HG03039 (cell line): ENCODE measurements at regions not wholly inside any gene's neighbourhood (a gene's known extent, or its start where the extent isn't known, plus 50 kb on each side); places are given as distances from the start of the nearest gene placed in this dataset.

Experiments
- ATAC-seq: cut with Tn5 transposase; IDR thresholded peaks from one replicate; pipeline ENCODE4 v1.9.1; 2021; ENCODE audit warnings: mild to moderate bottlenecking, moderate library complexity; ENCODE audit not compliant: unreplicated experiment

DNA sequence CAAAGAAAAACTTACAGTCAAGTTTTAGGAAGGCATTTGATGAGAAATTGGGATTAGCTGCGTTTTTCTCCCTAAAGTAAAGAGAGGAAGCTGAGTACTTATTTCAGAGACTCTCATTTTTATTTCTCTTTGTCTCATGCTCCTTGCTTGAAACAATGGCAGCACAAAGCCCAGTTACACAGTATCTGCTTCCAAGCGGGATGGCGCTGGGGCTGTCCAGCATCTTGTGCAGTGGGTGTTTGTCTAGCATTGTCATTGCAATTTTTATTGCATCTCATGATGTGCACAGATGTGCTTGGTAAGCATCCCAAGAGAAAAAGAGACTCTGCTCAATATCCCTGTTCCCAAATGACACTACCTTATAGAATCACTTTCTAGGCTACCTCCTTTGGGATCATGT is 102.8 kb upstream of the ZNF521 start:
- ATAC-seq, result no peak

GRCh38 chr18:25454270-25454659 is 102.3 kb upstream of the ZNF521 start:
- no peak for ATAC-seq

GRCh38 chr18:25453556-25454269 is 101.7 kb upstream of the ZNF521 start:
- no peak for ATAC-seq

- no peak for ATAC-seq
These were observed 99.2 kb upstream of the ZNF521 start for GRCh38 chr18:25451077-25451658.

DNA sequence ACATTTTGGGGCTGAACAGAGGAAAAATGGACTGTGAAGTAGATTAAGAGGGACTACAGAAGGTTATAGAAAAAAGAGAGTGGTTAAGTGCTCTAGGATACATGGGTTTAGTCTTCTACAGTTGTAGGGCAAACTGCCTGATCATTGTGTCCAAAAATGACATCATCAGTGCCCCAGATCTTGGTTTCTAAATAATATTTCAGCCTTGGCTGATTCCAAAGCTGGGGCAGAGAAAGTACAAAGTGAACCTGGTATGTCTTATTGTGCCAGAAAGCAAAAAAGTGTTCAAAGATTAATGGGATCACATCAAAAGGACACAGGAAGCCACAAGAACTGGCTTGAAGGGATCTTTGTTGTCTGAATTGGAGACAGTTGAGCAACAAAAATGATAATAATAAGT is 97.1 kb upstream of the ZNF521 start:
- ATAC-seq, result no peak

GRCh38 chr18:25446972-25447371 is 95.0 kb upstream of the ZNF521 start:
- no peak for ATAC-seq

GRCh38 chr18:25445430-25445829 is 93.5 kb upstream of the ZNF521 start:
- ATAC-seq, result no peak

DNA sequence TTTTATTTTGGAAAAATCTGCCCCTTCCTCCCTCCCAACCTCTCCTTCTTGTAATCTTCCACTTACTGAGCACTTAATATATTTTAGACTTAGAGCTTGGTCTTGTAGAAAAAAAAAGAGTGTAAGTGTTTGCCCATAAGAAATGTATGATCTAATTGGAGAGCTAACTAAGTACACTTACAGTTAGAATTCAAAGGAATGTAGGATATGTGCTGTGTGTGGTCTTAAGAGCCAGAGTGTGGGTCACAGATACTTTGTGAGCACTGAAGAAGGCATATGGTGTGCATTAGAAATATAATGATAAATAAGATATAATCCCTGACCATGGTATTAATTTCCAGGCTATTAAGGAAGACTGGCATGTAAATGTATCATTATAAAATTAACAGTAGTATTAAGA is 91.8 kb upstream of the ZNF521 start:
- no peak for ATAC-seq

- ATAC-seq, result no peak
These were observed 83.3 kb upstream of the ZNF521 start for GRCh38 chr18:25435149-25435782.

- ATAC-seq, result no peak
These were observed 82.8 kb upstream of the ZNF521 start for GRCh38 chr18:25434745-25435144.

DNA sequence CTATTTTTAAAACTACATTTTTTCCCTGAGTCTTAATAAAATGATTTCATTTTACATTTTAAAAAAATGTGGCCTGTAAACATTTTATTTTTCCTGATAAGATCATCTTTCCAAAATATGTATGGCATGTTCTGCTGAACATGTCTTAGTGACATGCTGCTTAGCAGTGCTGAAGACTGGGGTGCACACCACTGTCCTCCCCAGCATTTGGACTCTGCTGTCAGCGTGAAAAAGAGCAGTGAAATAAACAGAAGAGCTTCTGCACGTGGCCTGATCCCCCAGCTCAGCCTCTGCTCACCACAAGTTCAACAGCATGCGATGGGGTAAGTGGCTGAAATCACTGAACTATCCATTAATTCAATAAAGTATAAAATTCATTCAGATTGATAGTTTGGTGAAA is 81.6 kb upstream of the ZNF521 start:
- ATAC-seq, result no peak

GRCh38 chr18:25425024-25425423 is 73.1 kb upstream of the ZNF521 start:
- ATAC-seq, result no peak

DNA sequence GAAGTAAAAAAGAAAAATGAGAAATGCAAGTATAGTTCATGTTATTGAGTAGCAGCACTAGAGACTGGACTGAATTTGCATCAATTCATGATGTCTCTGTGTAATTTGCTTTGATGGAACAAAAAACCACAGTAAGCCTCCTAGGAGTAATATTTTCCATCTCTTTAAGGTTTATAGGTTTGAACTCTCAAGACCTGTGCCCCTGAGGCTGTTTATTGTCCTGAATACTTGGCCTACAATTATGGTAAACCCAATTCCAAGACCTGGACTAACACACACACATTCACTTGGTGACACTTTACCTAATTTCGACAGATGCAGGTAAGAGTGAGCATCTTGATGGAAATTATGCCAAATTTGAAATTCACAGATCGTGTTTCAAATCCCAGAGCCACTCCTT is 71.8 kb upstream of the ZNF521 start:
- ATAC-seq, result no peak

GRCh38 chr18:25423267-25423666 is 71.3 kb upstream of the ZNF521 start:
- no peak for ATAC-seq

DNA sequence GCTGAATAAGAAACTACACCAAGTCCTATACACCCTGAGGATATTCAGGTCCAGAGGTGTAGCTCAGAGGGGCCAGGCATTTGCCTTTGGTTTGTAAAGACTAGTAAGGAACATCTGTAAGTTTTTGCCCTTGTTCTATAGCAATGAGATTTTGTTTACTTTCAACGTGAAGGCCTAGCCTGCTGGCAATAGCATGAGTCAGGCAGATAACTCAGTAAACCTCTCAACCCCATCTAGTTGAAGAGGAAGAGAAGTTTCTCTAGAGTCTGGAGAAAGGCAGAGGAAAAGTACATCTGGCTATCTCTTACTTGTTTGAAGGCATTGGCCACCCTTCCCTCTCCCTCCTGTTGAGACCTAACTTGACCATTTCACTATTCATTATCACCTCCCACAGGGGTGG is 70.3 kb upstream of the ZNF521 start:
- ATAC-seq, result no peak

DNA sequence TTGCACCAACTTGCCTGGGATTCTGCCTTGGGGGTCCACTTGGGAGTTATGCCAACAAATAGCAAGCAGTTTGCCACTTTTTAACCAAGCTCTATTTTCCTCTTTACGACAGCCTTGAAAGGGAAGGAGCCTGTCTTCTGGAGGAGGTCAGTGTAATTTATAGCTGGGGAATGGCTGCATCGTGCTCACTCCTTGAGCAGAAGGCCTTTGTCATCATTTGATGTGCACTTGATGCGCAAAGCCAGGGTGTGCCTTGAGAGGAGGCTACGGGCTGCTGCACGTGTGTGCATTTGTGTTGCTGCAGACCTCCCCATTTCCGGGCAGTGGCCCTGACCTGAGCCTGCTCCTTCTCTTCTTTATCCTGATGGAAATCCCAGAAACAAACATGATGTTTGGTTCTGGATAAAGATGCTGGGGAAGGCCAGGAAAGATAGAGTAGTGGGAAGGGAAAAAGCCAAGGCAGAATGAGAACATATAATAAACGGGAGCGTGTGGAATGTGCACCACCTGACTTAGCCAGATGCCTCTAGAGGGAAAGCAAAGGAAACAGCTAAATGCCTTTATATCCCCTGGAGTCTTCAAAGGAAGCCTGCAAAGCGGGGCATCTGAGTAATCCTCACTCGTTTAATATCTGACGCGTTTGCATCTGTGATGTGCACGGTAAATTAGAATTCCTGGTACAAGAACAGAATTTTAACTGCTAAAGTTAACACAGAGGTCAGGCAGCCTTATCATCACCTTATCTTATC is 68.3 kb upstream of the ZNF521 start:
- no peak for ATAC-seq

DNA sequence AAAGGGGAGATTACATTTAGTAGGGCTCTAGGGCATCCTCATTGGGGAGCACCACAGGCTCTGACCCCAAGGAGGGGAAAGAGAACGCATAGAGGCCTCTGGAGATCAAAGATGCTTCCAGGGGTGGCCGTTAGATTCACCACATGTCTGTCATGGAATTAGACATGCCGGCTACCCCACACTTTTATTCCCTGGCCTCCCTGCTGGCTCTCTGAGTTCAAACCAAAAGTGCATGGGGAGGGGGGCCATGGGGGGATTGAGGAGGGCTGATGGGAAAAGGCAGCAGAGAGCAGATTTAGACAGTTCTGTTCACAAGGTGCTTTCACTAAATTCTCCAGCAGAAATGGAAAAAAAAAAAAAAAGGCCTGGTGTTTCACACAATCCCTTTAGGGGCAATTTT is 64.4 kb upstream of the ZNF521 start:
- no peak for ATAC-seq

DNA sequence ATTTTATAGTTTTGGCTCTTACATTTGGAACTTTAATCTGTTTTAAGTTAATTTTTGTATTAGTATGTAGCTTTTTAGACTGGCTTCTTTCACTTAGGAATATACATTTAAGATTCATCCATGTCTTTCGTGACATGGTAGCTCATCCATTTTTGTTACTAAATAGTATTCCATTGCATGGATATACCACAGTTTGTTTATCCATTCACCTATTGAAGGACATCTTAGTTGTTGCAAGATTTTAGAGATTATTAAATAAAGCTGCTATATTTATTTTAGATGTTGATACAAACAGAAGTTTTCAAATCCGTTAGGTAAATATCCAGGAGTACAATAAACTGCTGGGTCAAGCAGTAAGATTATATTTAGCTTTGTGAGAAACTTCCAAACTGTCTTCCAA is 58.0 kb upstream of the ZNF521 start:
- ATAC-seq, result no peak

DNA sequence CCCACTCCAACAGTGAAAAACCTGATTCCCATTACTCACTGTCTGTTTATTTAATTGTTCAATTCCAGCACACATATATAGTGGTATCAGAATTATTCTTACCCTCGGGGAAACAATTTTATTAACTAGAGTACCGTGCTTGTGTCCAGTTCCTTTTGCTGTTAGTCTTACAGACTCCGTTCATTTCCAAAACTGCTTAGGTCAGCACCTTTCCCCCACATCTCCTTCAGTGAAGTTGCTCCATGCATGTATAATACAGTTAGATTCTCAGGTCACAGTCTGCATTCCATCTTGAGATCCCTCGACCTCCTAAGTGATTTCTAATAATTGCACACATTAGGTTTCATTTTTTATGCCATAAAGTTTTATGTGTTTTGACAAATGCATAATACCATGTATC is 56.3 kb upstream of the ZNF521 start:
- no peak for ATAC-seq
